Muscle of arm (tissue), 1 donor: ENCODE measurements at regions not wholly inside any gene's neighbourhood (a gene's known extent, or its start where the extent isn't known, plus 50 kb on each side); places are given as distances from the start of the nearest gene placed in this dataset.

Source experiments
- DNase-seq: peaks from one replicate; pipeline ENCODE4 v3.0.0-alpha.2; 2013

- DNase-seq = no peak
Observed at GRCh38 chr2:21633015-21633414, 509.2 kb downstream of the TDRD15 start.

DNA sequence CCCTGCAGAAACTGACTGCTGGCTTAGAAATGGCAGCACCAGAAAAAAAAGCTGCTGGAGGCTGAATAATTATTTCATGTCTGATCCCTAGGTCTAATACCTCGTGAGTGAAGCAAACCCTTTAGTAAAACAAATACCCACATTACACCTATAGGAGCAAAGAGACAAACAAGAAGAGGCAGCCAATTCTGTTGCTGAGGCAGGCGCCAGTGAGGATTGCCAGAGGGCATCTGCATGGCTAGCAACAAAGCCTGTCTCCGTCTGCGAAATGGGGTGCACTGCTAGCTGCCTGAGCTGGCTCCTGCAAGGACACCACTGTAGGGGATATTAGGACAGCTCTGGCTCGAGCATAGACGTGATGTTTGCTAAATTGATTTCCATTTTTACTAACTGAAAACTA is 509.7 kb downstream of the TDRD15 start:
- no peak for DNase-seq

GRCh38 chr2:21633911-21634310 is 510.1 kb downstream of the TDRD15 start:
- DNase-seq = no peak

GRCh38 chr2:21640046-21640445 is 516.3 kb downstream of the TDRD15 start:
- no peak for DNase-seq

DNA sequence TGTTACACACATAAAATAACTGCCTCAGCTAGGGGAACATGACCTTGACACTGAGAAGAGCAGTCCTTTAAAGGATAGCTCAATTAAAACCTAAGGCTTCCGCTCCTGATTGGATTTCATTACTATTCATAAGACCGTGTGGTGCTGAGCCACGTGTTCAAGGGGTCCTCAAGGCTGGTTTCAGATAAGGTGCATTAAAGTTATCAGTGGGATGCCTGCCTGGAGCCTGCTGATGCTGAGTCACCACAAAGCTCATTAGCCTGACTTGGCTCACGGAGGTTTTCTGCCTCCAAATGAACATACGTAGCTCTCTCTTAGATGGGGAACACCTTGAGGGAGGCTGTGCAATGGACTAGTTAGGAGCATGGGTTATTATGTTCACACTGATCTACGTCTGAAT is 518.9 kb downstream of the TDRD15 start:
- no peak for DNase-seq

DNA sequence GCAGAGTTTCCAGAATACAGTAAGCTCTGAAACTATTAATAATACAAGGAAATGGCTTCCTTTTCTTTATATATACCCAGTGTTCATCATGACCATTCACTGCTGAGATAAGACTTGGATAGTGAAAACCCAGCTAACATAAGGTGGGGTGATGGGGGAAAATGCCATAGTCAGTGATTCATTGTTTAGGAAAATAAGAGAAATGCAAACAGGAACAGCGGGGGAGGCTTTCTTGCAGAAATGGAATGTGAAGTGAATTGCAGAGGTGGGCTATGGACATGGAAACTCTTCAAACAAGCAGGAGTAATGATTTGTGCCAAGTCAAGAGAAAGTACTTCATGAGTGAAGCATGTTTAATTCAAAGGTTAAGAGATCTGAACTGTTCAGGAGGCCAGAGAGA is 519.4 kb downstream of the TDRD15 start:
- no peak for DNase-seq

DNA sequence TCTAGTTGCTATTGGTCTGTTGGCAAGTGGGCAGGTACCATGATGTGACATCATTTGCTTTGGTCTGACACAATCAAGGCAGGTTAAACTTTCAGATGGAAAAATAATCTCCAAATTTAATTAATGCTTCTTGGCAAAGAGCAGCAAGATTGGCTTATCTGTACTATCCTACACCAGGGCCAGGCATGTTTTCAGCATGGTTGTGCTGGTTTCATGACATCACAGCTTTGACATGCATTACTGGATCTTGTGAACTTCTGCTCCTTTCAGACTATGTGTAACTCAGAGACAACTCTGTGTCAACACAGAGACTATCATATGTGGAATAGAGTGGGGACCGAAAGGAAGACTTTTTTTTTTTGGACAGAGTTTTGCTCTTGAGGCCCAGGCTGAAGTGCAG is 520.5 kb downstream of the TDRD15 start:
- no peak for DNase-seq

DNA sequence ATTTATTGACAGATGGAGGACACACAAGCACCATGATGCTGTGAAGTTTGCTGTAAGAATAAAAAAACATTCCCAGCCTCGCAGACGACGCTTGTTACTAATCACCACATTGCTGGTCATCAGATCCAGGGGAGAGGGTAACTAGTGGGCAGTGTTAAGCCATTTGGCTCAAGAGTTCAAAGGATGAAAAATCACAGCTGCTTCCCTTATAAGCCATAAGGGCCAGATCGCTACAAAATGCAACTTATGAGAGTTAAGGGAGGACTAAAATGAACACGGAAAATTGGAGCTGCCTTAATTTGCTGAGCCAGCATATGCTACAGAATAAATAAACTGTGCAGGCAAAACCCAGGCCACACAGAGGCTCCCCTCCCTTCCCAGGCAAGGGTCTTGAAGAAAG is 522.6 kb downstream of the TDRD15 start:
- no peak for DNase-seq

GRCh38 chr2:21650569-21650968 is 526.8 kb downstream of the TDRD15 start:
- DNase-seq = no peak

GRCh38 chr2:21655136-21655535 is 531.4 kb downstream of the TDRD15 start:
- no peak for DNase-seq

- DNase-seq = no peak
Observed at GRCh38 chr2:21656330-21657075, 532.7 kb downstream of the TDRD15 start.

DNA sequence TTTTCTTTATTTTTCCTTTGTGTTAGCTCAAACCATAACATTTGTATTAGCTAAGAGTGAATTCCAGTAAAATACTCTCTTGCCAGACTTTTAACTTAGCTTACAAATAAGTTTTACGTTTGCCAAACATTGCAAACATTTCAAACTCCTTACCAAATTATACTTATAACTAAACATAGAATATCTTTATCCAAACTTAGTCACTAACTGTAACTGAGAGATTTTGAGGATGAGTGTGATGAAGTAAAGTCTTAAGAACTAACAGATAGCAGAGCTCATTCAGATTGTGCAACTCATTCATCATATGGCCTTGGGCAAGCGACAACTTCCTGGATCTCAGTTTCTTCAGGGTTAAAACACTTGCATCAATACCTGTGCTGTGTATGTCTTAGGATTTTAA is 533.7 kb downstream of the TDRD15 start:
- DNase-seq = no peak

DNA sequence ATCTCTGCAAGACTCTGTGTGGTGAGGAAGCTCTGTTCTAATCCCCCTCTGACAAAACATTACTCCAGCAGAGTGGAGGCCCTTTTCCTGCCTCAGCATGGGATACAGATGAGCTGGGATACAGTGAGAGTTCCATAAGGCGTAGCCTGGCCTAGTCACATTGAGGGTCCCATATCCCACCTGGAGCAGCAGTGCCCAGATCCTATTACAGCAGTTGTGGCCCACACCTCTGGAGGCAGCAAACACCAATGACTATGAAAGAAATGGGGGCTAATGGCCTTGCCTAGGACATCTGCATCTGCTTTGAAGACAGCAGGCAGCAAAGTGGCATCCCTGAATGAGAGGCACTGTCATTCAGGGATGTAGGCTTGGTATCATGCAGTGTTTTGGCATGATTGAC is 534.5 kb downstream of the TDRD15 start:
- DNase-seq = no peak

DNA sequence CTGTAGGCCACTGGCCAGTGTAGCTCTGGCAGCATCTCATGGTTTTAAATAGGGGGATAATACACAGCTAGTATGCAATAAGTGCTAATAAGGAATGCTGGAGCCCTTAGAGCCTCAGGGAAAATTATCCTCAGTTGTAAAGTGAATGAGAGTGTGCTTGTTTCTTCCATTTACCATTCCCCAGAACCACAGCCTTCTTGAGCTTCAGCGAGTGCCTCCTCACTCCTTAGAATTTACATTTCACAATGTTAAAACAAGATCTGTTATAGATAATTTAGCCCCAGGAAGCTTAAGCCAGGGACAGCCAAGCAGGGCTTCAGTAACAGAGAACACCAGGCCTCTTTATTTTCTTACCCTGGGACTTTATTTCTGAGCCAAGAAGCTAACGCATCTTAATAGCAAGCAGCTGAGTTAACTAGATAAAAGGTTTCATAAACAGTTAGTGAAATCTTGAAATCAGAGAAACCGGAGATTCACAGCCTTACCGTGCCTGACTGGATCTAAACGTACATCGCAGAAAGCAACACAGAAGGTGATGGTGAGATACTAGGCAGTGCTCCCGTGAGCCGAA is 535.2 kb downstream of the TDRD15 start:
- no peak for DNase-seq

GRCh38 chr2:21664083-21664482 is 540.3 kb downstream of the TDRD15 start:
- no peak for DNase-seq

- DNase-seq = no peak
Observed at GRCh38 chr2:21667638-21668037, 543.9 kb downstream of the TDRD15 start.

GRCh38 chr2:21668078-21668710 is 544.4 kb downstream of the TDRD15 start:
- DNase-seq = no peak

GRCh38 chr2:21676041-21676440 is 552.3 kb downstream of the TDRD15 start:
- DNase-seq = no peak

- no peak for DNase-seq
Observed at GRCh38 chr2:21676676-21677075, 552.9 kb downstream of the TDRD15 start.

DNA sequence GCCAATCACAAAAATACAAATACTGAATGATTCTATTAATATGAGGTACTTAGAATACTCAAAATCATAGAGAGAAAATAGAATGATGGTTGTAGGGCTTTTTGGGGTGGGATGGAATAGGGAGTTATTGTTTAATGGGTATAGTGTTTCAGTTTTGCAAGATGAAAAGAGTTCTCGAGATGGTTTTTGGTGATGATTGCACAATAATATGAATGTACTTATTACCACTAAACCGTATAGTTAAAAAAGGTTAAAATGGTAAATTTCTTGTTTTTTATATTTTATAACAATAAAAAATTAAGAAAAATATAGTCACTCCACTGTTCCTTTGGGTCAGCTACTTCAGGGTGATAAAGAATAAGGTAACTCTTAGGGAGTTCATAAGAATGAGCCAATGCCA is 560.1 kb downstream of the TDRD15 start:
- DNase-seq = no peak

- DNase-seq = no peak
Observed at GRCh38 chr2:21687589-21687988, 563.8 kb downstream of the TDRD15 start.

DNA sequence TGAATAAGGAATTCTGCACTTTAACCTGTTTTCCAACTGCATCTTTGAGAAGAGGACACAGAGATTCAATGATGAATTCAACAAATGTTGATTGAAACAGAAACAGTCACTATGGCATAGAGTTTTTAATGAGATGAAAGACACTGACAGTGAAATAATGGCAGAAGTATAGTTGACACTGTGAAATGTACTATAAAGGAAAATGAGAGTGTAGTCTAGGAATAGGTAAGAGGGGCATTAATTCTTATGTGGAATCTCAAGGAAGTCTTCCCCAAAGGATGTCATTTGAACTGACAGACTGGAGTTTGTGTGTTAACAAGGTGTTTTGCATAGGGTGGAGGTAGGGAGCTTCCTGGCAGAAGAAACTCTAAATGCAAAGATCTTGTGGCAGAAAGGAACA is 566.2 kb downstream of the TDRD15 start:
- DNase-seq = no peak

- no peak for DNase-seq
Observed at GRCh38 chr2:21693081-21693480, 569.3 kb downstream of the TDRD15 start.
